Smooth muscle cell (in vitro differentiated cells): ENCODE measurements at regions not wholly inside any gene's neighbourhood (a gene's known extent, or its start where the extent isn't known, plus 50 kb on each side); places are given as distances from the start of the nearest gene placed in this dataset.

Experiments
- DNase-seq: peaks from one replicate; lab custom pipeline; 2025; ENCODE audit not compliant: unreplicated experiment; lab: John Stamatoyannopoulos, UW
- H2AFZ ChIP-seq: fragments of 200-600 bp; sonication (generic); 2 replicates; pipeline ENCODE4 v1.6.0; 2016; ENCODE audit warnings: antibody characterized with exemption, low read depth, mild to moderate bottlenecking
- H3F3A ChIP-seq: fragments of 200-600 bp; sonication (generic); 2 replicates; pipeline ENCODE4 v1.6.0; 2017; ENCODE audit warnings: antibody characterized with exemption, low read depth
- H3K27ac ChIP-seq: fragments of 200-600 bp; sonication (generic); 2 replicates; pipeline ENCODE4 v1.5.1; 2016; ENCODE audit warnings: low read depth, mild to moderate bottlenecking
- H3K27me3 ChIP-seq: fragments of 200-600 bp; sonication (generic); 2 replicates; pipeline ENCODE4 v1.6.1; 2016; ENCODE audit warnings: low read depth, mild to moderate bottlenecking
- H3K36me3 ChIP-seq: fragments of 200-600 bp; sonication (generic); 2 replicates; pipeline ENCODE4 v1.5.1; 2016; ENCODE audit warnings: low read depth
- H3K4me1 ChIP-seq: fragments of 200-600 bp; sonication (generic); 2 replicates; pipeline ENCODE4 v1.5.1; 2016; ENCODE audit warnings: low read depth
- H3K4me2 ChIP-seq: fragments of 200-600 bp; sonication (generic); 2 replicates; pipeline ENCODE4 v1.6.0; 2016; ENCODE audit warnings: mild to moderate bottlenecking
- H3K4me3 ChIP-seq: fragments of 200-600 bp; sonication (generic); 2 replicates; pipeline ENCODE4 v1.5.1; 2016; ENCODE audit warnings: mild to moderate bottlenecking
- H3K79me2 ChIP-seq: fragments of 200-600 bp; sonication (generic); 2 replicates; pipeline ENCODE4 v1.6.0; 2016; ENCODE audit warnings: low read depth, mild to moderate bottlenecking
- H3K9ac ChIP-seq: fragments of 200-600 bp; sonication (generic); 2 replicates; pipeline ENCODE4 v1.6.0; 2016; ENCODE audit warnings: low read depth
- H3K9me3 ChIP-seq: fragments of 200-600 bp; sonication (generic); replicated peaks from 2 replicates; pipeline ENCODE4 v1.5.1; 2016; ENCODE audit warnings: low read depth
- H4K20me1 ChIP-seq: fragments of 200-600 bp; sonication (generic); 2 replicates; pipeline ENCODE4 v1.6.0; 2016; ENCODE audit warnings: low read depth
- WGBS: methylation state at CpG from one replicate; pipeline ENCODE4 v1.1.7; 2016; ENCODE audit warnings: low lambda C conversion rate; 5-methylcytosine and 5-hydroxymethylcytosine counted together
- TF ChIP-seq, protein P1 (sequence below): fragments of 200-600 bp; sonication (generic); IDR thresholded peaks from 2 replicates; pipeline ENCODE4 v1.5.1; 2017; ENCODE audit warnings: borderline replicate concordance, mild to moderate bottlenecking, antibody characterized with exemption; ENCODE audit not compliant: insufficient read depth, poor library complexity, severe bottlenecking

DNA sequence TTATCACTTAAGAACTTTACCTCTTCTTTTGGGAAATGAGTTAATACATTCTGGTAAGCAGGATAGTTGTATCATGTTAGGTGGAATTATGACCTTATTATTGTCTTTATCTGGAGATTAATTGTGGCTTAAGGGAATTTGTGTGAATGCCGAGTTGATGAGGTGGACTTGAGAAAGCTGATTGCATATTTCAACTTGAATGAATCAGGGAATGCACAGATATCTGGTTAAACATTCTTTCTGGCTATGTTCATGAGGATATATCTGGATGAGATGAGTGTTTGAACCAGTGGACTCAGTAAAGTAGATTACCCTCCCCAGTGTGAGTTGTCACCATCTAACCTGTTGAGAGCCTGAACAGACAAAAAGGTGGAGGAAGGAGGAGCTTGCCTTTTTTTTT, 326.1 kb upstream of the GOT2 start:
- Histone ChIP-seq H3K27me3 (no peaks in the 10 kb centered on the region), H3K36me3 (no peaks in the 10 kb centered on the region), H3K4me2 (no peak overlapping the region), H3K4me3 (no peak overlapping the region), H3K9ac (no peak overlapping the region), H2AFZ (no peak overlapping the region), H4K20me1 (no peaks in the 10 kb centered on the region), H3F3A (no peaks in the 10 kb centered on the region), H3K27ac (no peak overlapping the region), H3K9me3 (no peaks in the 10 kb centered on the region), H3K79me2 (no peaks in the 10 kb centered on the region), H3K4me1 (no peaks in the 10 kb centered on the region)
- no peak for DNase-seq
- TF ChIP-seq, protein P1, sequence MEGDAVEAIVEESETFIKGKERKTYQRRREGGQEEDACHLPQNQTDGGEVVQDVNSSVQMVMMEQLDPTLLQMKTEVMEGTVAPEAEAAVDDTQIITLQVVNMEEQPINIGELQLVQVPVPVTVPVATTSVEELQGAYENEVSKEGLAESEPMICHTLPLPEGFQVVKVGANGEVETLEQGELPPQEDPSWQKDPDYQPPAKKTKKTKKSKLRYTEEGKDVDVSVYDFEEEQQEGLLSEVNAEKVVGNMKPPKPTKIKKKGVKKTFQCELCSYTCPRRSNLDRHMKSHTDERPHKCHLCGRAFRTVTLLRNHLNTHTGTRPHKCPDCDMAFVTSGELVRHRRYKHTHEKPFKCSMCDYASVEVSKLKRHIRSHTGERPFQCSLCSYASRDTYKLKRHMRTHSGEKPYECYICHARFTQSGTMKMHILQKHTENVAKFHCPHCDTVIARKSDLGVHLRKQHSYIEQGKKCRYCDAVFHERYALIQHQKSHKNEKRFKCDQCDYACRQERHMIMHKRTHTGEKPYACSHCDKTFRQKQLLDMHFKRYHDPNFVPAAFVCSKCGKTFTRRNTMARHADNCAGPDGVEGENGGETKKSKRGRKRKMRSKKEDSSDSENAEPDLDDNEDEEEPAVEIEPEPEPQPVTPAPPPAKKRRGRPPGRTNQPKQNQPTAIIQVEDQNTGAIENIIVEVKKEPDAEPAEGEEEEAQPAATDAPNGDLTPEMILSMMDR, result no peak
- WGBS, result 38% methylated on average over 1 of the region's 1 CpG

DNA sequence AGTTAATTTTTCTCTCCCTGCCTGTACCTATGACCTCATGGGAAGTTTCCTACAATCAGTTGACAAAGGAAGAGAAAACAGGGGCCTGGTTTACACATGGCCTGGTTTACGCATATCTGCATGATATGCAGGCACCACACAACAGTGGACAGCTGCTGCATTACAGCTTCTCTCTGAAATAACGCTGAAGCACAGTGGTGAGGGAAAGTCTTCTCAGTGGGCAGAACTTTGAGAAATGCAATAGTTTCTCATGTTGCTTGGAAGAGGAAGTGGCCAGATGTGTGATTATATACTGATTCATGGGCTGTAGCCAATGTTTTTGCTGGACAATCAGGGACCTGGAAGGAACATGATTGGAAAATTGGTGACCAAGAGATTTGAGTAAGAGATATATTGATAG, 324.1 kb upstream of the GOT2 start:
- no peaks in the 10 kb centered on the region for H3K79me2 ChIP-seq
- H3F3A ChIP-seq, result no peaks in the 10 kb centered on the region
- DNase-seq, result no peak
- no peak overlapping the region for H3K27ac ChIP-seq
- no peak overlapping the region for H3K9ac ChIP-seq
- no peaks in the 10 kb centered on the region for H3K4me1 ChIP-seq
- no peaks in the 10 kb centered on the region for H3K9me3 ChIP-seq
- TF ChIP-seq, protein P1, result no peak
- H3K4me3 ChIP-seq, result no peak overlapping the region
- WGBS, result 78% methylated on average over 2 of the region's 2 CpGs
- H2AFZ ChIP-seq, result no peak overlapping the region
- H3K27me3 ChIP-seq, result no peaks in the 10 kb centered on the region
- H4K20me1 ChIP-seq, result no peaks in the 10 kb centered on the region
- H3K36me3 ChIP-seq, result no peaks in the 10 kb centered on the region
- H3K4me2 ChIP-seq, result no peak overlapping the region

DNA sequence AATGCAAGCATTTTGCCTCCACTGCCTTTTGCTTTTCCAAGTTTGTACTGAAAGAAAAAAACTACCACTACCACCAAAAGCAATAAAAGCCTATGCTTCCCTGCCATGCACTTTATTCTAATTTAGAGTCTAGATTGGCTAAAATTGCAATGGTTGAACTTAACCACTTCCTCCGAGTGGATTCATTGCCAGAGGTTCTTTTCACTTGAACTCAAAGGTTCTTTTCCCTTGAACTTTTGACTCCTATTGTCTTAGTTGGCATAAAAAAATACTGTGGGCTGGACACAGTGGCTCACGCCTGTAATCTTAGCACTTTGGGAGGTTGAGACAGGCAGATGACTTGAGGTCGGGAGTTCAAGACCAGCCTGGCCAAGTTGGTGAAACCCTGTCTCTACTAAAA, 319.8 kb upstream of the GOT2 start:
- DNase-seq, result no peak
- no peak overlapping the region for H2AFZ ChIP-seq
- H3K79me2 ChIP-seq, result no peaks in the 10 kb centered on the region
- H3K27me3 ChIP-seq, result no peaks in the 10 kb centered on the region
- no peak overlapping the region for H3K4me2 ChIP-seq
- no peak overlapping the region for H3K27ac ChIP-seq
- H3K36me3 ChIP-seq, result no peaks in the 10 kb centered on the region
- no peaks in the 10 kb centered on the region for H4K20me1 ChIP-seq
- H3F3A ChIP-seq, result no peaks in the 10 kb centered on the region
- TF ChIP-seq, protein P1, result no peak
- no peak overlapping the region for H3K9ac ChIP-seq
- H3K4me1 ChIP-seq, result no peaks in the 10 kb centered on the region
- no peak overlapping the region for H3K4me3 ChIP-seq
- 68% methylated on average over 3 of the region's 3 CpGs for WGBS
- H3K9me3 ChIP-seq, result no peaks in the 10 kb centered on the region

DNA sequence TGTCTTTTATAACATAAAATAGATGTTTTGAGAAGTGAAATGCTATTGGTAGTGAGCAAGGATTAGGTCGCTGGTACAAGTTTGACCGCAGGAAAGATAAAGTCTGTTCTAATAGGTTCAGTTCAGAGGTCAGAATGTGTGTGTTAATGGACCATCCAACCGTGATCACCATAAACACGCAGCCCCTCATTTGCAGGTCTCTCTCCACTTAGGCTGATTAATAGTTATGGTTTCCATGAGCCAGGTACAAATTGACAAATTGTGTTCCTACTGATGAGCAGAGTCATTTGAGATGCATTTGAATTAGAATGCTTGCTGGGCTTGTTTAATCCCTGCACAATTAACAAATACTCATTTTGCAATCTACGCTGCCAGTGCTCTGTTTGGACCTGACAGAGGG, 318.1 kb upstream of the GOT2 start:
- Histone ChIP-seq H2AFZ (no peak overlapping the region), H3K79me2 (no peaks in the 10 kb centered on the region), H3K27me3 (no peaks in the 10 kb centered on the region), H3K4me3 (no peak overlapping the region), H3K27ac (no peak overlapping the region), H3K4me2 (no peak overlapping the region), H3K36me3 (no peaks in the 10 kb centered on the region), H3K9ac (no peak overlapping the region), H3K9me3 (no peaks in the 10 kb centered on the region), H3K4me1 (no peaks in the 10 kb centered on the region), H4K20me1 (no peaks in the 10 kb centered on the region), H3F3A (no peaks in the 10 kb centered on the region)
- WGBS, result 92% methylated on average over 5 of the region's 5 CpGs
- DNase-seq, result no peak
- TF ChIP-seq, protein P1, result no peak
